ENCODE measurements at regions not wholly inside any gene's neighbourhood (a gene's known extent, or its start where the extent isn't known, plus 50 kb on each side); places are given as distances from the start of the nearest gene placed in this dataset.

DNA sequence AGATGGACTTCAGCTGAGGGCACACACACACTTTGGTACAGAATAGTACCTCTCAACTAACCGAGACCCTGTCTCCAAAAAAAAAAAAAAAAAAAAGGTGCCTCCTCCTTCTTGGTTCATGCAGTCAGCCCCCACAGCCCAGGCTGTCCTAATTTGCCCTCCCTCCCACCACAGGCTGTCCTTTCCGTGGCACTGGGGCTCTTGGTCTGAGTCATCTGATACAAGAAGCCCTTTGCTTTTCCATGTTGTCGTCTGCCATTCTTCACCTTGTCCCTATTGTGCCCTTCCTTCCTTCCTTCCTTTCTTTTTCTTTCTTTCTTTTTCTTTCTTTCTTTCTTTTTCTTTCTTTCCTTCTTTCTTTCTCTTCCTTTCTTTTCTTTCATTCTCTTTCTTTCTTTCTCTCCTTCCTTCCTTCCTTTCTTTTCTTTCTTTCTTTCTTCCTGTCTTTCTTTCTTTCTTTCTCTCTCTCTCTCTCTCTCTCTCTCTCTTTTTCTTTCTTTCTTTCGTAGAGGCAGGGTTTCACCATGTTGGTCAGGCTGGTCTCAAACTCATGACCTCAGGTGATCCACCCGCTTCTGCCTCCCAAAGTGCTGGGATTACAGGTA lies 96.0 kb upstream of the IKZF1 start:
- no peak for DNase-seq

GRCh38 chr7:50207686-50208255 lies 96.7 kb upstream of the IKZF1 start:
- DNase-seq = no peak

- DNase-seq = no peak
Measured at GRCh38 chr7:50207251-50207564, 97.3 kb upstream of the IKZF1 start.

DNA sequence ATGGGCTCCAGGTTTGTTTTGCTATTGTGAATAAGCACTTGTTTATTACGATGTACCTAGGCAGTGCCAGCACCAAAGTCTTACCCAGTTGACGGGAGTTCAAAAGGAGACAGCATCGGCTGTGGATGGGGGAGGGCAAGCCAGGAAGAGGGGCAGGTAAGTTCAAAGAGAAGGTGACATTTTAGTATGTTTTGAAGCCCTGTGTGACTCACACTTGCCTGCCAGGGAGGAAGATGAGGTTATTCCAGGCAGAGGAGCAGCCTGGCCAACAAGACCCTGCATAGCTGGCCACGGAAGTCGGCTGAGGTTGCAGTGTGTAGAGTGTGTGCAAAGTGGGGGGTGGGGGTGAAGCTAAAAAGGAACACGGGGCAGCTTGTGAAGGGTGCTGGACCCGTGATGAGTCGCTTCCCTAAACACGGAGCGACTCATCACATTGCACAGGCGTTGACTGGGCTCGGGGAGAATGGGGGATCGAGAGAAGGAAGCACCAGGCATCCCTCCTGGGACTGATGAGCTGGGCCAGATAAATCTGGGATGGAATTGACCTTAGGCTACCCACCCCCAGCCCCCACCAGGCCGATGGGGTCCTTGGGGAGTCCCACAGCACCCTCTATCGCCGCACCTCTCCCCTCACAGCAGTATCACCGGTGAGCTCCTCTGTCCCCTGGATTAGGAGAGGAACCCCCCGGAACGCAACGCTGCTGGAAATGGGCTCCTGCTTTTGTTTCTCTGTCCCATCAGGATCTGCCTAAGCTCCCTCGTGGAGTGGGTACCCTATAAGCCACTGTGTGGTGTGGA lies 97.9 kb upstream of the IKZF1 start:
- DNase-seq = no peak

- no peak for DNase-seq
Measured at GRCh38 chr7:50205011-50205410, 99.5 kb upstream of the IKZF1 start.

- DNase-seq = no peak
Measured at GRCh38 chr7:50204581-50204980, 99.9 kb upstream of the IKZF1 start.

- no peak for DNase-seq
Measured at GRCh38 chr7:50203521-50203920, 101.0 kb upstream of the IKZF1 start.

DNA sequence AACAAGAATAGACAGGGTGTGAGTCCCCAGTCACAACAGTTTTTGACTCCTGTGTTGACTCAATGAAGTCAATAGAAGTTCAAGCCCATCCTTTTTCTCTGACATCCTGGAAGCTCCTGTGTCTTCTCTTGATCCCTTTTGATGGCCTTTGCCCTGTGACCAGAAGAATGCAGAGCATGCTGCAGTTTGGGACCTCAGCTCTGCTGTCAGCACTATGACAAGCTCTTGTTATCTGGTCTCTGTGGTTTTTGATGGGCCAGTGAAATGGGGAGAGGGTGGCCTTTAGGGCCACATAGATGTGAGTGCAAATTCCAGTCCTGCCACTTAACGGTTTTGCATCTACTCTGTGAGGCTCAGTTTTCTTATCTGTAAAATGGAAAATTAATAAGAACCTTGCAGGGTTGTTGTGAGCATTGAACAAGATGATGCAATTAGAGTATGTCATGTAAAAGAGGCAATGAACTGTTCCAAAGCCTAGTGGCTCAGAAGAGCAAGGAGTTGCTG lies 102.4 kb upstream of the IKZF1 start:
- no peak for DNase-seq

- DNase-seq = no peak
Measured at GRCh38 chr7:50199824-50200223, 104.7 kb upstream of the IKZF1 start.

GRCh38 chr7:50197549-50197948 lies 104.5 kb upstream of the ZPBP start:
- DNase-seq = no peak

- DNase-seq = no peak
Measured at GRCh38 chr7:50196719-50197118, 103.7 kb upstream of the ZPBP start.

GRCh38 chr7:50190776-50191175 lies 97.7 kb upstream of the ZPBP start:
- DNase-seq = no peak

- no peak for DNase-seq
Measured at GRCh38 chr7:50189371-50189770, 96.3 kb upstream of the ZPBP start.

DNA sequence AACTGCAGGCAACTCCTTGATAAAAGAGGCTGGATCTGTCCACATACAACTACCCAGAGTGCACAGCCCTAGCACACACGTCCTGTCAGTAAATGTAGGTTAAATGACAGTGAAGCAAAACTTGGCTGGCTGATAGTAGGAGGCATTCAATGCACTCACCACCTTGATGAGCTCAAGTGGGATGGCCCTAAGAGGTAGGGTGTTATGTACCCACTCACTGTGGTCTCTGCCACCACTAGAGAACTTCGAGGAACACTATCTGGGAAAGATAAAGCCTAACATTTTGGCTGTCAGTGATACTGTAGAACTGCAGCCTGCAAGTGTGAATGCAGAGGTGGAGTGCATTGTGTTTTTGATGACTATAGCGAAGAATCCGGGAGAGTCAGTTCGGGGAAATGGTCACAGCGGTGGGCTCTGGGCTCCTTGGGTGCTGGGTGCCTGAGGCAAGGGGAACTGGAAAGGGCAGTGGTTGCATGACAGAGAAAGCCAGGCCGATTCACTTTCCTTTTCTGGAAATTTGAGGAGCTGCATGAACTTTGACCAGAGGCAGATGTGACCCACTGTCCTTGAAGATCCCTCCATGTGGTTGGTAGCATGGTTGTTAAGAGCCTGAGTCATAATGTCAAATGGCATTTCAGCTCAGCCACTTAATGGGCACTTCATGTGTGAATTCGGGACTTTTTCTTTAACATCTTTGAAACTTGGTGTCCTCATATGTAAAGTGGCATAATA lies 93.1 kb upstream of the ZPBP start:
- DNase-seq = no peak

DNA sequence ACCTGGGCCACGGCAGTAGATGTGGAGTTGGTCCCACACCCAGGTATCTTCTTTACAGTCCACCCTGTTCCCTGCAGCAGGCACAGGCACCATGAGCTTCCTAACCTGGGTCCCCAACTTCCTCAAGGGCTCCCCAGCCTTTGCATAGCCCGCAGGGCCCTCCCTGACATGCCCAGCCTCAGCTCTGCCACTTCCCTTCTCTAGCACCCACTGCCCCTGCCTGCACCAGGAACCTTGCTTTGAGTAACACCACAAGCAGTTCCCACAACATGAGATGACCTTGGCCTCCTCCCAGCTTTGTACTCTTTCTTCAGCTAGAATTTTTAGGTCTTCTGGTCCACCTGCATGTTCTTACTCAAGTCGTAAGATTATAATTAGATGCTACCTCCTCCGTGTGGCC lies 92.2 kb upstream of the ZPBP start:
- no peak for DNase-seq

DNA sequence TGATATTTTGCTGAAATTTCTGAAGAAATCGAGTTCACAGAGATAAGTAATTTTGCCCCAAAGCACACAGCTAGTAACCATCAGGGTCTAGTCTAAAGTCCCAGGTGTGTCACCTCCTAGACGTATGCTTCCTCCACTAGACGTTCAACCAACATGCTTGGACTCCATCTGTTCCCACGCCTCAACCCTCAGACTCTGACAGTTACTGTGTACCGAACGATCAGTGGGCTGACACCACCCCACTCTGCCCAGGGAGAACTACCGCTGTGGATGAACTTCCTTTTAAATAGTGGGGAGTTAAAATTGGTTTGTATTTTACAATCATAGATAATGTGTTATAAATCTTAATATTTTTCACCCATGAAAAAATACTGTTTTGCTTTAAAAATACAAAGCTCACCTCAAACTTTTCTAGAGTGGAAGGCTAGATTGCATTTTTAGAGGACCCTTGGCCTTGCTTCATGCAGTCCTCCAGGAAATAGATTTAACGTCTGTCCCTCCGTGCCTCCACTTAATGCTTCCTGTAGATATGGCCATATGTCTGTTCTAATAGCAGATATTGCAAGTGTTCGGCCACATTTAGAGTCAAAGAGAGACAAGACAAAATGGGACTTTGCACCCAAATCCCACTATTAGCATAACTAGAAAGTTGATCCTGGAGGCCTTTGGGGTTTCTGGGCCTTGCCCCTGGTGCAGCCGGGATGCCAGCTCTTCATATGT lies 91.4 kb upstream of the ZPBP start:
- DNase-seq = no peak

DNA sequence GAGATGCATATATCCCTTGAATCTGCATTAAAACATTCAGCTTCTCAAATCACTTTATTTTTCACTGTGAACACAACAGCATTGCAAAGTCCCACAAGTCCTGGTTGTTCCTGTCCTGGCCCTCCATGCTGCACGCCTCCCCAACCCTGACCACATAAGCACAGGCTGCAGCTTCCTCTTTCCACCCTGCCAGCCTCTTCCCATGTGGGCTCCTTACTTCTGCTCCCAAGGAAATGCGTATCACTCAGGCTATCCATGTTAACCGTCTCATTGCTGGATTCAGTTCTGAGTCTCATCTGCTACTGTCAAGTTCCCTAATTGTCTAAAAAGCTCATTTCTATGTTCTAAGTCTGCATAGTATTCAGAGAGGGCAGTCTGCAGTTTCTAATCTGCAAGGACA lies 89.7 kb upstream of the ZPBP start:
- no peak for DNase-seq

DNA sequence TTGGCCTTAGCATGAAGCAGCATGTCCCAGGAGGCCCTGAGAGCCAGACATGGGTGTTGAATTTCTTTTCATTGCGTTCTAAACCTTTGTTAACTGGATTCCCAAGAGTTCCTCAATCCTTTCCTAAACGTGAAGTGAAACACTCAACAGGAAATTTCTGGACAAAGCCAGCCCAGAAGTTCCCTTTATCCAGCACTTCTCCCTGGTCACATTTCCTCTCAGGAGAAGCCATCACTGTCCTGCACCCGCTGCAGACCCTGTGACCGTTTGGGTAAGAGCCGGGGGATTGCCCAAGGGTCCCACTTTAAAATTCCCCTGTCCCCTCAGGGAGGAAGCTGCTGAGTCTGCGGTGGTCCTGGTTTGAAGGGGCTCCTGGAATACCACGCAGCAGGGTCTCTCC lies 88.0 kb upstream of the ZPBP start:
- DNase-seq = no peak

DNA sequence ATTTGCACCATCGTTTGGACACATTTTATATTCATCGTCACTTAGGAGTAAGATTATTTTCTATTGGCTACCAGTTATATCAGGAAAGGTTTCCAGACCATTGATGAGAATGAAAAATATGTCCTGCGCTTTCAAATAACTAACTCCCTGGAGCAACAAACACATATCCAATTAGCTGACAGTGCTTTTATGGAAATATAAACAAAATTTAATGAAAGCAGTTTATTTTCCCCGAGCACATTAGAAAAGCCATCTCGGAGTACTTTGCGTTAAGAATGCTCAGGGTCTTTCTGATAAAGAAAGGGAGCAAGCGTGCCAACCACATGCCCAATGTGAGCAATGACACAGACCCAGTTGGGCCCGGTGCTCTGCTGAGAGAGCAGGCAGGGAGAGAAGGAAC lies 85.1 kb upstream of the ZPBP start:
- no peak for DNase-seq

DNA sequence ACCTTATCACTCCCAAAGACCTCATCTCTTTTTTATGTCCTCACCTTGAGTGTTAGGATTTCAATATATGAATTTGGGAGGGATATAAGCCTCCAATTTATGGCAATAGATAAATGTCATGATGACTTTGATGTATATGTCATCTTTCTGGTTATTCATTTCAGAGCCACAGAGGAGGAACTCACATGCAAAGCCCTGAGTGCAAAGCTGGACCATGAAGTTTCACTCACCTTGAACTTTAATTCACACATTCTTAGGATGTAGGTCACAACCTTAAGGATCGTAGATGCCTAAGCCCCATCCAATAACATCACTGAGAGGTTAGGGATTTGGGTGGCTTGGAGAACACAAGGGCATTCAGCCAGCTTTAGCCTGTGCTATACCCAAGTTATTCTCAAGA lies 81.9 kb upstream of the ZPBP start:
- DNase-seq = no peak

GRCh38 chr7:50166997-50167965 lies 74.2 kb upstream of the ZPBP start:
- DNase-seq = no peak
